PC-9 (cell line): ENCODE measurements at regions not wholly inside any gene's neighbourhood (a gene's known extent, or its start where the extent isn't known, plus 50 kb on each side); places are given as distances from the start of the nearest gene placed in this dataset.

ENCODE experiments used
- BruUV-seq: library from RNA; stranded (reverse); fragments of 400-500 nt; replicated peaks from 2 replicates; lab custom pipeline; 2021; lab: Mats Ljungman, UMichigan
- CTCF ChIA-PET: fragments of 300-600 bp; sonication (Branson Sonifier 250); formaldehyde crosslinking; loops from one replicate; lab custom pipeline; 2022; ENCODE audit warnings: antibody characterized with exemption; lab: Charles Lee
- POLR2A ChIA-PET: fragments of 300-600 bp; sonication (Branson Sonifier 250); formaldehyde crosslinking; loops from one replicate; lab custom pipeline; 2022; ENCODE audit warnings: antibody characterized with exemption; ENCODE audit not compliant: unreplicated experiment; lab: Charles Lee
- DNase-seq, 2 experiments: peaks; one replicate each; pipeline versions ENCODE4 v3.0.0 to v3.0.0-alpha.2; 2015 to 2022; ENCODE audit warnings: mixed read lengths in 1 of 2
- H2AFZ ChIP-seq: fragments of 200-600 bp; sonication (generic); 2 replicates; pipeline ENCODE4 v1.8.1; 2017; ENCODE audit warnings: antibody characterized with exemption
- H3F3A ChIP-seq: fragments of 200-600 bp; sonication (generic); 2 replicates; pipeline ENCODE4 v1.8.1; 2017; ENCODE audit warnings: antibody characterized with exemption, mild to moderate bottlenecking, low read depth; ENCODE audit not compliant: insufficient read depth
- H3K27ac ChIP-seq: fragments of 200-600 bp; sonication (generic); 2 replicates; pipeline ENCODE4 v1.6.1; 2016; ENCODE audit warnings: mixed run types
- H3K27me3 ChIP-seq: fragments of 200-600 bp; sonication (generic); 2 replicates; pipeline ENCODE4 v1.6.1; 2016; ENCODE audit warnings: low read depth, mixed run types; ENCODE audit not compliant: insufficient read depth
- H3K36me3 ChIP-seq: fragments of 200-600 bp; sonication (generic); 2 replicates; pipeline ENCODE4 v1.6.1; 2016; ENCODE audit warnings: low read depth, mixed run types
- H3K4me1 ChIP-seq: fragments of 200-600 bp; sonication (generic); replicated peaks from 2 replicates; pipeline ENCODE4 v1.6.1; 2016; ENCODE audit warnings: mixed run types; ENCODE audit not compliant: insufficient read depth
- H3K4me2 ChIP-seq: fragments of 200-600 bp; sonication (generic); 2 replicates; pipeline ENCODE4 v1.6.1; 2017; ENCODE audit warnings: mixed run types
- H3K4me3 ChIP-seq: fragments of 200-600 bp; sonication (generic); 2 replicates; pipeline ENCODE4 v1.6.1; 2016; ENCODE audit warnings: mixed run types
- H3K79me2 ChIP-seq: fragments of 200-600 bp; sonication (generic); 2 replicates; pipeline ENCODE4 v1.6.1; 2017; ENCODE audit warnings: low read depth, mixed run types
- H3K9me2 ChIP-seq: fragments of 200-600 bp; sonication (generic); 2 replicates; pipeline ENCODE4 v1.8.1; 2017; ENCODE audit warnings: mild to moderate bottlenecking; ENCODE audit not compliant: insufficient read depth
- H3K9me3 ChIP-seq: fragments of 200-600 bp; sonication (generic); 2 replicates; pipeline ENCODE4 v1.8.1; 2016; ENCODE audit warnings: low read depth; ENCODE audit not compliant: insufficient read depth
- H4K20me1 ChIP-seq: fragments of 200-600 bp; sonication (generic); 2 replicates; pipeline ENCODE4 v1.8.1; 2017; ENCODE audit not compliant: insufficient read depth
- EZH2 ChIP-seq: fragments of 200-600 bp; sonication (generic); IDR thresholded peaks from 2 replicates; pipeline ENCODE4 v1.8.0; 2017; ENCODE audit warnings: antibody characterized with exemption, low read depth
- intact Hi-C: fragments of 100-400 bp; cut with micrococcal nuclease; formaldehyde crosslinking; loops from one replicate; pipeline ENCODE4 v1.10.0; 2022; ENCODE audit not compliant: unreplicated experiment
- TF ChIP-seq, protein P1 (sequence below): fragments of 200-600 bp; sonication (generic); conservative IDR thresholded peaks from 2 replicates; pipeline ENCODE4 v1.6.1; 2017; ENCODE audit warnings: mixed run types, antibody characterized with exemption, mild to moderate bottlenecking, moderate library complexity

DNA sequence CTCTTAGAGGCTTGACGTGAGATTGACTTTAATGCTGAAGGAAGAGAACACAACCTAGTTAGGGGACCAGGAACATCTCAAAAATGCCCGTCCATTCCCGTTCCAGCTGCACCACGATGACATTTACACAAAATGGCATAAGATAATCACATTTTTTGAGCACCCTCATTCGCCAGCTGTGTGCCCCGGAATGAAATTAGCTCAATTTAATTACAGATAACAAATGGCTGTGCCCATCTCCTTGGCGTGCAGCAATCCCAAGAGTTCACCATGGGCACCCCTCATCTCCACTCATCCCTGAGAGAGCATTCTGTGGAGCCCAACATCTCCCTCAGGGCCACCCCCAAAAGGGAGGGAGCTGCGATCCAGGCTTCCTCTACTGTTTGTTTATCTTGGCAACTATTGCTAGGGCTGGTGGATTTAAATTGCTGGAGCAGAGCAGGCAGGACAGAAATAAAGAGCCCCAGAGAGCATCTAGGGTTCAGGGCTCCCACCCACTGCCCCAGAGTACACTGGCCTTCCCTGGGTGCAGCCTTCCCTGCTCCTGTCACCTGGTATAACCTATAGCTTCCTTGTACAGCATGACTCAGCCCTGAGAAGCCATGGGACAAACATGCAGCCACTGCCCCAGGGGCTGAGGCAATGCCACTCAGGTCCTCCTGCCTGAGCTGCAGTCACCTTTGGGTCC lies 263.5 kb downstream of the ZEB1 start:
- DNase-seq, result peak; percentile 80 to 82
- Histone ChIP-seq H4K20me1 (no peaks in the 10 kb centered on the region), H3K79me2 (no peaks in the 10 kb centered on the region), H3K36me3 (no peaks in the 10 kb centered on the region), H3K4me2 (peak overlapping the region; percentile 53), H3K4me1 (peaks cover 18% of the 10 kb centered on the region), H3K9me3 (no peaks in the 10 kb centered on the region), H3F3A (no peaks in the 10 kb centered on the region), H3K9me2 (no peaks in the 10 kb centered on the region), H3K27ac (peak overlapping the region; percentile 47; the same call in 1 of the 2 replicates), H2AFZ (no peak overlapping the region), H3K4me3 (no peak overlapping the region), H3K27me3 (no peaks in the 10 kb centered on the region)
- CTCF ChIA-PET, result interaction anchor here (0.7 kb wide), 1 partner anchor 43 kb away, joined by 3 read pairs; no protein-coding TSS in a partner anchor
- BruUV-seq, result no TSS peak
- intact Hi-C loops, result no loop called here
- POLR2A ChIA-PET, result interaction anchor here (0.6 to 1.9 kb wide), 2 partner anchors 223 to 551 kb away, joined by 4 to 12 read pairs; partner anchors contain the start of gene ZNF438
- no peak for TF ChIP-seq EZH2
- TF ChIP-seq, protein P1, sequence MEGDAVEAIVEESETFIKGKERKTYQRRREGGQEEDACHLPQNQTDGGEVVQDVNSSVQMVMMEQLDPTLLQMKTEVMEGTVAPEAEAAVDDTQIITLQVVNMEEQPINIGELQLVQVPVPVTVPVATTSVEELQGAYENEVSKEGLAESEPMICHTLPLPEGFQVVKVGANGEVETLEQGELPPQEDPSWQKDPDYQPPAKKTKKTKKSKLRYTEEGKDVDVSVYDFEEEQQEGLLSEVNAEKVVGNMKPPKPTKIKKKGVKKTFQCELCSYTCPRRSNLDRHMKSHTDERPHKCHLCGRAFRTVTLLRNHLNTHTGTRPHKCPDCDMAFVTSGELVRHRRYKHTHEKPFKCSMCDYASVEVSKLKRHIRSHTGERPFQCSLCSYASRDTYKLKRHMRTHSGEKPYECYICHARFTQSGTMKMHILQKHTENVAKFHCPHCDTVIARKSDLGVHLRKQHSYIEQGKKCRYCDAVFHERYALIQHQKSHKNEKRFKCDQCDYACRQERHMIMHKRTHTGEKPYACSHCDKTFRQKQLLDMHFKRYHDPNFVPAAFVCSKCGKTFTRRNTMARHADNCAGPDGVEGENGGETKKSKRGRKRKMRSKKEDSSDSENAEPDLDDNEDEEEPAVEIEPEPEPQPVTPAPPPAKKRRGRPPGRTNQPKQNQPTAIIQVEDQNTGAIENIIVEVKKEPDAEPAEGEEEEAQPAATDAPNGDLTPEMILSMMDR, result no peak

DNA sequence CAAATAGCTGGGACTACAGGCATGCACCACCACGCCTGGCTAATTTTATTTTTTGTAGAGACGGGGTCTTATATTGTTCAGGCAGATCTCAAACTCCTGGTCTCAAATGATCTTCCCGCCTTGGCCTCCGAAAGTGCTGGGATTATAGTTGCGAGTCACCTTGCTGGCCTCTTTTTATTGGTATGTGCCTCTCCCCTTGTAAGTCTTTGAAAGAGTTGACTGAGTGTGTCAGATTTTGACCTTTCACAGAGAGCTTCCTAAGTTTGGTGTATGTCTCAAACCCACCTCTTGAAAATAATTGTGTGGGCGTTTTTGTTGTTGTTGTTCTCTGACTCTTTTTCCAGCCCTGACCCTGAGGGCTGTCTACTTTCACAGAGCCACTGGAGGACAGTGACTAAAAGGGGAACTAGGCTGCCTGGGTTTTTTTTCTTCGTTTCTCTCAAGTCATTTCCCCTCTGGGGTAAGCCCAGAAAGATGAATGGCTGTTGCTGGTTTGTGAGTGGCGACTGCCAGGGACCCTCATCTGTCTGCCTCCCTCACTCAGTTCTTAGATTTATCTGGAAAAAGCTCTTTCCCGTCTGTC lies 262.8 kb downstream of the ZEB1 start:
- BruUV-seq, result no TSS peak
- no peak for DNase-seq
- Histone ChIP-seq H2AFZ (no peak overlapping the region), H3K4me2 (0 out of 2 replicates have a peak overlapping the region, but pooled peaks have one; percentile 53), H3K4me1 (peaks cover 18% of the 10 kb centered on the region), H3K27me3 (no peaks in the 10 kb centered on the region), H3K27ac (no peak overlapping the region), H3K9me2 (no peaks in the 10 kb centered on the region), H3K36me3 (no peaks in the 10 kb centered on the region), H4K20me1 (no peaks in the 10 kb centered on the region), H3F3A (no peaks in the 10 kb centered on the region), H3K9me3 (no peaks in the 10 kb centered on the region), H3K79me2 (no peaks in the 10 kb centered on the region), H3K4me3 (no peak overlapping the region)
- ChIA-PET CTCF (interaction anchor here (0.7 kb wide), 1 partner anchor 43 kb away, joined by 3 read pairs; no protein-coding TSS in a partner anchor), POLR2A (interaction anchor here (0.6 to 0.7 kb wide), 2 partner anchors 43 to 223 kb away, joined by 3 to 4 read pairs; no protein-coding TSS in a partner anchor)
- TF ChIP-seq, protein P1, result no peak
- TF ChIP-seq EZH2, result no peak
- intact Hi-C loops, result no loop called here

DNA sequence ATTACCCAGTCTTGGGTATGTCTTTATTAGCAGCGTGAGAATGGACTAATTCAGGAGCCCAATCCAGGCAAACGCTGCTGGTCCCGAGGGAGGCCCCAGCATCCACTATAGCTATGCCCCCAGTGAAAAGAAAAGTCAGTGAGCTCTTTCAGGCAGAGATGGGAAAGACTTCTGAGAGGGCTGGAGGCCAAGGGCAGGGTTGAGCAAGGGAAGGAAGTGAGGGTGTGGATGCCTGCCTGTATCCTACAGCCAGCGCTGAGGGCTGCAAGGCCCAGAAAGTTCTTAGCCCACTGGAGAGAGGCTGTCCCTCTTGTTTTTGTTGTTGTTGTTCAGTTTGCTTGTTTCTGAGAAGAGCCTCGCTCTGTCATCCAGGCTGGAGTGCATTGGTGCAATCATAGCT lies 261.6 kb downstream of the ZEB1 start:
- no peaks in the 10 kb centered on the region for H3F3A ChIP-seq
- TF ChIP-seq EZH2, result no peak
- TF ChIP-seq, protein P1, result no peak
- no peaks in the 10 kb centered on the region for H3K9me3 ChIP-seq
- no peak for DNase-seq
- no peaks in the 10 kb centered on the region for H3K27me3 ChIP-seq
- no peak overlapping the region for H3K4me2 ChIP-seq
- H3K4me1 ChIP-seq, result peaks cover 18% of the 10 kb centered on the region
- no peaks in the 10 kb centered on the region for H3K9me2 ChIP-seq
- H3K36me3 ChIP-seq, result no peaks in the 10 kb centered on the region
- no peak overlapping the region for H2AFZ ChIP-seq
- no peak overlapping the region for H3K4me3 ChIP-seq
- H3K27ac ChIP-seq, result no peak overlapping the region
- intact Hi-C loops, result no loop called here
- H3K79me2 ChIP-seq, result no peaks in the 10 kb centered on the region
- no peaks in the 10 kb centered on the region for H4K20me1 ChIP-seq
- no TSS peak for BruUV-seq
- CTCF ChIA-PET, result interaction anchor here (0.8 kb wide), 1 partner anchor 123 kb away, joined by 3 read pairs; no protein-coding TSS in a partner anchor
- POLR2A ChIA-PET, result no interaction called here
